IMR-90 (cell line): ENCODE measurements at regions not wholly inside any gene's neighbourhood (a gene's known extent, or its start where the extent isn't known, plus 50 kb on each side); places are given as distances from the start of the nearest gene placed in this dataset.

Experiments
- ATAC-seq: fragments of 200-7000 bp; cut with Tn5 transposase; 2 replicates; pipeline ENCODE4 v1.9.1; 2020; ENCODE audit warnings: low read depth, mild to moderate bottlenecking, moderate library complexity
- BruUV-seq: library from RNA; stranded (reverse); fragments of 400-500 nt; replicated peaks from 2 replicates; lab custom pipeline; 2021; lab: Mats Ljungman, UMichigan
- CTCF ChIA-PET: fragments of 300-600 bp; formaldehyde crosslinking; extraction: SDS; loops from one replicate; lab custom pipeline; 2021; ENCODE audit warnings: antibody characterized with exemption; lab: Yijun Ruan, JAX
- POLR2A ChIA-PET: fragments of 300-600 bp; sonication (Branson Sonifier 250); formaldehyde crosslinking; loops from one replicate; lab custom pipeline; 2022; ENCODE audit warnings: antibody characterized with exemption; ENCODE audit not compliant: unreplicated experiment; lab: Charles Lee
- DNase-seq: peaks from one replicate; pipeline ENCODE4 v3.0.0; 2013
- H2AFZ ChIP-seq: replicated peaks from 2 replicates; pipeline ENCODE3; 2013; ENCODE audit warnings: low read length, mild to moderate bottlenecking; ENCODE audit not compliant: poor library complexity
- H2AK5ac ChIP-seq: 2 replicates; pipeline ENCODE4 v1.6.1; 2013; ENCODE audit warnings: low read depth, low read length, inconsistent platforms
- H2AK9ac ChIP-seq: replicated peaks from 2 replicates; pipeline ENCODE3; 2013; ENCODE audit warnings: mild to moderate bottlenecking, low read depth, low read length, moderate library complexity; ENCODE audit not compliant: poor library complexity
- H2BK120ac ChIP-seq: 2 replicates; pipeline ENCODE4 v1.6.1; 2013; ENCODE audit warnings: low read depth, low read length, inconsistent platforms
- H2BK15ac ChIP-seq: 3 replicates; pipeline ENCODE4 v1.6.1; 2013; ENCODE audit warnings: low read depth, low read length, inconsistent platforms
- H2BK20ac ChIP-seq: 2 replicates; pipeline ENCODE4 v1.6.1; 2013; ENCODE audit warnings: low read depth, mild to moderate bottlenecking, inconsistent platforms, low read length, moderate library complexity
- H2BK5ac ChIP-seq: 2 replicates; pipeline ENCODE4 v1.6.1; 2013; ENCODE audit warnings: mild to moderate bottlenecking, low read depth, low read length, inconsistent platforms; ENCODE audit not compliant: poor library complexity, severe bottlenecking
- H3K14ac ChIP-seq: replicated peaks from 2 replicates; pipeline ENCODE4 v1.6.1; 2013; ENCODE audit warnings: low read depth, low read length, inconsistent platforms
- H3K18ac ChIP-seq: 2 replicates; pipeline ENCODE4 v1.6.1; 2013; ENCODE audit warnings: low read depth, low read length, control low read depth
- H3K23ac ChIP-seq: 2 replicates; pipeline ENCODE4 v1.6.1; 2013; ENCODE audit warnings: low read depth, low read length, inconsistent platforms
- H3K27ac ChIP-seq: 2 replicates; pipeline ENCODE4 v1.5.1; 2013; ENCODE audit warnings: mild to moderate bottlenecking, control low read depth, low read length; ENCODE audit not compliant: insufficient read depth
- H3K27me3 ChIP-seq: 2 replicates; pipeline ENCODE4 v1.6.1; 2013; ENCODE audit warnings: low read length; ENCODE audit not compliant: control insufficient read depth, insufficient read depth
- H3K36me3 ChIP-seq: 2 replicates; pipeline ENCODE4 v1.6.1; 2013; ENCODE audit warnings: low read length, mixed read lengths; ENCODE audit not compliant: control insufficient read depth, insufficient read depth
- H3K4ac ChIP-seq: 2 replicates; pipeline ENCODE4 v1.6.1; 2013; ENCODE audit warnings: low read depth, low read length, inconsistent platforms
- H3K4me1 ChIP-seq: 2 replicates; pipeline ENCODE4 v1.6.1; 2013; ENCODE audit warnings: low read length, mixed read lengths; ENCODE audit not compliant: control insufficient read depth, insufficient read depth
- H3K4me2 ChIP-seq: 2 replicates; pipeline ENCODE4 v1.6.1; 2013; ENCODE audit warnings: low read depth, mild to moderate bottlenecking, control low read depth, low read length, moderate library complexity
- H3K4me3 ChIP-seq: 2 replicates; pipeline ENCODE4 v1.5.1; 2013; ENCODE audit warnings: low read depth, mild to moderate bottlenecking, control low read depth, low read length, moderate library complexity; ENCODE audit not compliant: insufficient read depth
- H3K56ac ChIP-seq: 2 replicates; pipeline ENCODE4 v1.6.1; 2013; ENCODE audit warnings: low read length, inconsistent platforms; ENCODE audit not compliant: insufficient read depth; ENCODE audit errors: extremely low read depth
- H3K79me1 ChIP-seq, 2 experiments: 2 replicates each; pipeline ENCODE4 v1.6.1; 2013; ENCODE audit warnings: low read length in 2 of 2, inconsistent platforms in 1 of 2, low read depth in 1 of 2
- H3K9ac ChIP-seq: 2 replicates; pipeline ENCODE4 v1.6.1; 2013; ENCODE audit warnings: low read depth, low read length, control low read depth
- H3K9me1 ChIP-seq: 2 replicates; pipeline ENCODE4 v1.6.1; 2013; ENCODE audit warnings: low read length, inconsistent platforms; ENCODE audit not compliant: insufficient read depth
- H3K9me3 ChIP-seq: 2 replicates; pipeline ENCODE4 v1.6.1; 2013; ENCODE audit warnings: low read length; ENCODE audit not compliant: control insufficient read depth, insufficient read depth
- H4K20me1 ChIP-seq: 2 replicates; pipeline ENCODE4 v1.6.1; 2013; ENCODE audit warnings: low read length, inconsistent platforms; ENCODE audit not compliant: insufficient read depth
- H4K5ac ChIP-seq: 2 replicates; pipeline ENCODE4 v1.6.1; 2013; ENCODE audit warnings: mild to moderate bottlenecking, low read depth, low read length, control low read depth
- H4K8ac ChIP-seq, 2 experiments: 2 replicates each; pipeline ENCODE4 v1.6.1; 2013; ENCODE audit warnings: low read depth in 2 of 2, low read length in 2 of 2, control low read depth in 1 of 2, inconsistent platforms in 1 of 2
- H4K91ac ChIP-seq: 2 replicates; pipeline ENCODE4 v1.6.1; 2013; ENCODE audit warnings: low read depth, low read length, inconsistent platforms; ENCODE audit not compliant: insufficient read depth
- CEBPB ChIP-seq: IDR thresholded peaks from 2 replicates; pipeline ENCODE4 v1.6.1; 2012; ENCODE audit warnings: low read depth, low read length, improper control_type of control experiment
- FOS ChIP-seq: fragments of 150-350 bp; IDR thresholded peaks from 2 replicates; pipeline ENCODE4 v1.6.1; 2016; ENCODE audit warnings: low read depth, low read length
- MAFK ChIP-seq: IDR thresholded peaks from 2 replicates; pipeline ENCODE4 v1.6.1; 2012; ENCODE audit warnings: low read depth, low read length, improper control_type of control experiment
- MXI1 ChIP-seq: IDR thresholded peaks from 2 replicates; pipeline ENCODE4 v1.6.1; 2012; ENCODE audit warnings: low read depth, mild to moderate bottlenecking, low read length, moderate library complexity, borderline replicate concordance
- NFE2L2 ChIP-seq: fragments of 150-350 bp; IDR thresholded peaks from 2 replicates; pipeline ENCODE4 v1.6.1; 2016; ENCODE audit warnings: low read depth, mild to moderate bottlenecking, low read length
- POLR2A ChIP-seq: IDR thresholded peaks from 2 replicates; pipeline ENCODE4 v1.6.1; 2012; ENCODE audit warnings: mild to moderate bottlenecking, low read depth, low read length
- RCOR1 ChIP-seq: IDR thresholded peaks from 2 replicates; pipeline ENCODE4 v1.6.1; 2012; ENCODE audit warnings: mild to moderate bottlenecking, low read length, improper control_type of control experiment; ENCODE audit not compliant: insufficient replicate concordance
- RFX5 ChIP-seq: IDR thresholded peaks from 2 replicates; pipeline ENCODE4 v1.8.0; 2012; ENCODE audit warnings: low read depth, mild to moderate bottlenecking, low read length, moderate library complexity
- SMC3 ChIP-seq: fragments of 150-350 bp; IDR thresholded peaks from 2 replicates; pipeline ENCODE4 v1.6.1; 2016; ENCODE audit warnings: low read depth, mild to moderate bottlenecking, antibody characterized with exemption, low read length, moderate library complexity
- WGBS, 2 experiments: methylation state at CpG; one replicate each; pipeline versions ENCODE4 v1.1.5 to v1.1.7; 2013; ENCODE audit warnings: missing lambda C conversion rate in 2 of 2; ENCODE audit not compliant: insufficient read length in 1 of 2; ENCODE audit errors: extremely low coverage in 2 of 2; 5-methylcytosine and 5-hydroxymethylcytosine counted together
- dilution Hi-C: fragments of 300-500 bp; cut with HindIII; formaldehyde crosslinking; loops from one replicate; pipeline ENCODE4 v1.14.3; 2018; ENCODE audit warnings: low sequenced_read_pairs; ENCODE audit not compliant: unreplicated experiment
- in situ Hi-C: fragments of 300-500 bp; cut with MboI; formaldehyde crosslinking; loops from 3 replicates; pipeline ENCODE4 v1.14.3; 2019; ENCODE audit warnings: low sequenced_read_pairs, inconsistent platforms, mixed read lengths
- intact Hi-C: fragments of 100-400 bp; cut with micrococcal nuclease; formaldehyde crosslinking; loops from 2 replicates; pipeline ENCODE4 v1.10.0; 2022
- TF ChIP-seq, protein P1 (sequence below): fragments of 150-350 bp; IDR thresholded peaks from 2 replicates; pipeline ENCODE4 v1.6.1; 2017; ENCODE audit warnings: mild to moderate bottlenecking, antibody characterized with exemption, low read length, low read depth
- TF ChIP-seq, protein P2 (sequence below): fragments of 150-350 bp; IDR thresholded peaks from 2 replicates; pipeline ENCODE4 v1.6.1; 2016; ENCODE audit warnings: low read depth, mild to moderate bottlenecking, low read length, moderate library complexity, borderline replicate concordance

DNA sequence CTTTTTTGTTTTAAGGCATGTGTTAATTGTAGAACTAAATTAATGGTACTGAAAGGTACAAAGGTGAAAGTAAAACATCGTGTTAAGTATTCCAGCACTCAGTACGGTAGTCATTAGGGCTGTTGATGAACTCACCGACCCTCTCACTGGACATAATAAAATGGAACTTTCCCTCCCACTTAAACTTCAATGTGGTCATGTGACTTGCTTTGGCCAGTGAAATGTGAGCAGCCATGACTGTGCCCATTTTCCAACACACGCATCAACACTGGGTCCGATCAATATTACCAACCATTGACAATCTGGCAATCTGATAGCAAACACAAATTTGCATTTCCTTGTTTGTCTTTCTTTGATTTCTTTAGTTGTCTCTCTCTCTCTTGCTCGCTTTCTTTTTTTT is 125.1 kb downstream of the SPP2 start:
- no peak overlapping the region for H2BK120ac ChIP-seq
- no peak overlapping the region for H3K9ac ChIP-seq
- no peak overlapping the region for H3K27ac ChIP-seq
- ChIA-PET POLR2A (no interaction called here), CTCF (no interaction called here)
- ATAC-seq (no peak), DNase-seq (no peak)
- no peak overlapping the region for H3K4me2 ChIP-seq
- no peak overlapping the region for H2AK5ac ChIP-seq
- in situ Hi-C loops (no loop called here), intact Hi-C loops (no loop called here), dilution Hi-C loops (no loop called here)
- no peaks in the 10 kb centered on the region for H3K36me3 ChIP-seq
- no peak overlapping the region for H2BK15ac ChIP-seq
- H4K20me1 ChIP-seq: no peaks in the 10 kb centered on the region
- no peak overlapping the region for H2BK5ac ChIP-seq
- H3K4ac ChIP-seq: no peak overlapping the region
- BruUV-seq: no TSS peak
- H3K14ac ChIP-seq: no peak overlapping the region
- no peaks in the 10 kb centered on the region for H3K9me1 ChIP-seq
- peaks cover 27% of the 10 kb centered on the region for H3K27me3 ChIP-seq
- H2AFZ ChIP-seq: no peak overlapping the region
- WGBS, 2 experiments: 100% methylated on average over 2 of the region's 6 CpGs; no CpG with 5 or more reads in 1 of the 2 experiments
- no peaks in the 10 kb centered on the region for H3K79me1 ChIP-seq
- no peak overlapping the region for H3K23ac ChIP-seq
- no peak overlapping the region for H3K4me3 ChIP-seq
- no peaks in the 10 kb centered on the region for H3K4me1 ChIP-seq
- H3K9me3 ChIP-seq: no peaks in the 10 kb centered on the region
- H2AK9ac ChIP-seq: no peak overlapping the region
- H2BK20ac ChIP-seq: no peak overlapping the region
- H4K5ac ChIP-seq: no peak overlapping the region
- TF ChIP-seq, protein P1, sequence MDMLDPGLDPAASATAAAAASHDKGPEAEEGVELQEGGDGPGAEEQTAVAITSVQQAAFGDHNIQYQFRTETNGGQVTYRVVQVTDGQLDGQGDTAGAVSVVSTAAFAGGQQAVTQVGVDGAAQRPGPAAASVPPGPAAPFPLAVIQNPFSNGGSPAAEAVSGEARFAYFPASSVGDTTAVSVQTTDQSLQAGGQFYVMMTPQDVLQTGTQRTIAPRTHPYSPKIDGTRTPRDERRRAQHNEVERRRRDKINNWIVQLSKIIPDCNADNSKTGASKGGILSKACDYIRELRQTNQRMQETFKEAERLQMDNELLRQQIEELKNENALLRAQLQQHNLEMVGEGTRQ: no peak
- TF ChIP-seq SMC3 (no peak), CEBPB (no peak), RFX5 (no peak), MAFK (no peak), FOS (no peak), POLR2A (no peak), NFE2L2 (no peak), MXI1 (no peak), RCOR1 (no peak)
- TF ChIP-seq, protein P2, sequence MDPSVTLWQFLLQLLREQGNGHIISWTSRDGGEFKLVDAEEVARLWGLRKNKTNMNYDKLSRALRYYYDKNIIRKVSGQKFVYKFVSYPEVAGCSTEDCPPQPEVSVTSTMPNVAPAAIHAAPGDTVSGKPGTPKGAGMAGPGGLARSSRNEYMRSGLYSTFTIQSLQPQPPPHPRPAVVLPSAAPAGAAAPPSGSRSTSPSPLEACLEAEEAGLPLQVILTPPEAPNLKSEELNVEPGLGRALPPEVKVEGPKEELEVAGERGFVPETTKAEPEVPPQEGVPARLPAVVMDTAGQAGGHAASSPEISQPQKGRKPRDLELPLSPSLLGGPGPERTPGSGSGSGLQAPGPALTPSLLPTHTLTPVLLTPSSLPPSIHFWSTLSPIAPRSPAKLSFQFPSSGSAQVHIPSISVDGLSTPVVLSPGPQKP: no peak
- H4K8ac ChIP-seq: no peak overlapping the region
- no peak overlapping the region for H3K18ac ChIP-seq
- no peak overlapping the region for H3K56ac ChIP-seq
- no peak overlapping the region for H4K91ac ChIP-seq
